Gastrocnemius medialis (tissue), 4 donors: ENCODE measurements at regions not wholly inside any gene's neighbourhood (a gene's known extent, or its start where the extent isn't known, plus 50 kb on each side); places are given as distances from the start of the nearest gene placed in this dataset.

Experiments used
- CTCF ChIP-seq, 5 experiments: fragments of 450-650 bp in 3 of 5; fragments of 200-600 bp in 2 of 5; sonication (generic) in 2 of 5; IDR thresholded peaks in 4 of 5; conservative IDR thresholded peaks in 1 of 5; 1 replicate in 4 of 5; 2 replicates in 1 of 5; pipeline ENCODE4 v1.5.1; 2016 to 2019; ENCODE audit warnings: antibody characterized with exemption in 5 of 5, mild to moderate bottlenecking in 3 of 5, moderate library complexity in 3 of 5
- POLR2A ChIP-seq, 2 donors: fragments of 450-650 bp; IDR thresholded peaks; one replicate each; pipeline ENCODE4 v1.6.1; 2017; ENCODE audit warnings: antibody characterized with exemption in 2 of 2, mild to moderate bottlenecking in 2 of 2, moderate library complexity in 2 of 2

- TF ChIP-seq CTCF (IDR thresholded peaks at IDR 0.05 in 4 of 5, conservative IDR thresholded peaks at IDR 0.05 in 1 of 5) (no peak), POLR2A (IDR thresholded peaks at IDR 0.05) (no peak)
These were observed 53.3 kb upstream of the LINC01488 start for GRCh38 chr11:69427906-69428880.
